Lung (tissue), 11 donors: ENCODE measurements at regions not wholly inside any gene's neighbourhood (a gene's known extent, or its start where the extent isn't known, plus 50 kb on each side); places are given as distances from the start of the nearest gene placed in this dataset.
A peak's percentile ranks its signal among the peaks of the same experiment; 100 is the strongest.

Experiments
- ATAC-seq: fragments of 200-7000 bp; cut with Tn5 transposase; one replicate; pipeline ENCODE4 v1.9.1; 2020; ENCODE audit warnings: moderate number of reproducible peaks; ENCODE audit not compliant: insufficient read depth, low FRiP score
- DNase-seq, 3 donors: peaks; one replicate each; pipeline ENCODE4 v3.0.0-alpha.2; 2013 to 2017
- H3K27ac ChIP-seq, 2 donors: one replicate each; pipeline ENCODE4 v1.5.1; 2013; ENCODE audit warnings: mild to moderate bottlenecking in 2 of 2, moderate library complexity in 2 of 2, control low read depth in 1 of 2, inconsistent platforms in 1 of 2, low read depth in 1 of 2, low read length in 1 of 2
- H3K27me3 ChIP-seq, 3 donors: one replicate each; pipeline ENCODE4 v1.5.1; 2013; ENCODE audit warnings: low read length in 2 of 3; ENCODE audit not compliant: control insufficient read depth in 3 of 3, insufficient read depth in 3 of 3
- H3K36me3 ChIP-seq, 4 donors: one replicate each; pipeline ENCODE4 v1.5.1; 2013; ENCODE audit warnings: low read length in 4 of 4, mild to moderate bottlenecking in 1 of 4, moderate library complexity in 1 of 4; ENCODE audit not compliant: control insufficient read depth in 4 of 4, insufficient read depth in 4 of 4
- H3K4me1 ChIP-seq, 5 donors: one replicate each; pipeline ENCODE4 v1.5.1; 2013; ENCODE audit warnings: low read length in 5 of 5, mild to moderate bottlenecking in 2 of 5, moderate library complexity in 1 of 5; ENCODE audit not compliant: control insufficient read depth in 5 of 5, insufficient read depth in 5 of 5
- H3K4me3 ChIP-seq: one replicate; pipeline ENCODE4 v1.5.1; 2013; ENCODE audit warnings: mild to moderate bottlenecking, control low read depth, moderate library complexity
- H3K9ac ChIP-seq, 2 donors: one replicate each; pipeline ENCODE4 v1.5.1; 2013; ENCODE audit warnings: low read length in 2 of 2, control low read depth in 1 of 2; ENCODE audit not compliant: insufficient read depth in 1 of 2
- H3K9me3 ChIP-seq, 4 donors: one replicate each; pipeline ENCODE4 v1.5.1; 2013; ENCODE audit warnings: low read length in 3 of 4, mild to moderate bottlenecking in 1 of 4, moderate library complexity in 1 of 4; ENCODE audit not compliant: control insufficient read depth in 4 of 4, insufficient read depth in 3 of 4
- CTCF ChIP-seq: IDR thresholded peaks from 2 replicates; pipeline ENCODE4 v1.5.1; 2012; ENCODE audit warnings: mild to moderate bottlenecking; ENCODE audit errors: control extremely low read depth, extremely low read depth
- WGBS, 2 donors: extraction: QIAGEN DNeasy Blood & Tissue Kit; methylation state at CpG; one replicate each; pipeline ENCODE4 v1.1.7; 2013; 5-methylcytosine and 5-hydroxymethylcytosine counted together
- donor health status: control.
- donor health status: control.
- donor health status: Bipolar disorder and iron deficiency.
- donor health status: healthy.
- donor health status: DM: yes; HTN: yes; CAD: no.

GRCh38 chr1:223487887-223488259 lies 94.7 kb downstream of the CCDC185 start:
- H3K9ac ChIP-seq = no peak overlapping the region
- H3K4me1 ChIP-seq = peaks cover 0 to 3% (median 0%) of the 10 kb centered on the region in 5 donors
- ATAC-seq (peak; percentile 48), DNase-seq (peak in 2 of 3 donors; percentile 44 to 53)
- H3K27ac ChIP-seq = peak overlapping the region in 1 of 2 donors; percentile 1
- no peaks in the 10 kb centered on the region for H3K27me3 ChIP-seq
- H3K9me3 ChIP-seq = no peaks in the 10 kb centered on the region
- H3K36me3 ChIP-seq = no peaks in the 10 kb centered on the region
- TF ChIP-seq CTCF = no peak
- 72 to 85% methylated on average over 5 of the region's 5 CpGs for WGBS, 2 donors
- H3K4me3 ChIP-seq = no peak overlapping the region

- Histone ChIP-seq H3K27ac (no peak overlapping the region), H3K27me3 (no peaks in the 10 kb centered on the region), H3K4me3 (no peak overlapping the region), H3K36me3 (no peaks in the 10 kb centered on the region), H3K4me1 (peaks cover 0 to 3% (median 0%) of the 10 kb centered on the region in 5 donors), H3K9ac (no peak overlapping the region), H3K9me3 (peaks cover 0 to 4% (median 0%) of the 10 kb centered on the region in 4 donors)
- DNase-seq = no peak
- 83 to 84% methylated on average over 5 of the region's 5 CpGs for WGBS, 2 donors
- no peak for ATAC-seq
- TF ChIP-seq CTCF = no peak
Observed at GRCh38 chr1:223489439-223489838, 96.2 kb downstream of the CCDC185 start.

GRCh38 chr1:223490256-223490655 lies 97.0 kb downstream of the CCDC185 start:
- no peak for TF ChIP-seq CTCF
- H3K27me3 ChIP-seq = no peaks in the 10 kb centered on the region
- no peak for DNase-seq
- H3K4me3 ChIP-seq = no peak overlapping the region
- ATAC-seq = no peak
- peaks cover 0 to 4% (median 0%) of the 10 kb centered on the region in 4 donors for H3K9me3 ChIP-seq
- H3K27ac ChIP-seq = no peak overlapping the region
- 78 to 84% methylated on average over 3 of the region's 3 CpGs for WGBS, 2 donors
- H3K4me1 ChIP-seq = peaks cover 0 to 3% (median 0%) of the 10 kb centered on the region in 5 donors
- H3K9ac ChIP-seq = no peak overlapping the region
- H3K36me3 ChIP-seq = no peaks in the 10 kb centered on the region
